ENCODE measurements at regions not wholly inside any gene's neighbourhood (a gene's known extent, or its start where the extent isn't known, plus 50 kb on each side); places are given as distances from the start of the nearest gene placed in this dataset.

- H3K4me2 ChIP-seq (ENCODE audit: low read length): no peak overlapping the region
- no peaks in the 10 kb centered on the region for H4K20me1 ChIP-seq (ENCODE audit: insufficient read depth, low read length)
- H3K4me3 ChIP-seq (ENCODE audit: low read depth, low read length, poor library complexity, severe bottlenecking): no peak overlapping the region
- intact Hi-C loops (cut with micrococcal nuclease; ENCODE audit: unreplicated experiment): no loop called here
- BruUV-seq (replicated peaks): no TSS peak
- H3K9me2 ChIP-seq (ENCODE audit: insufficient read depth, low read length): no peaks in the 10 kb centered on the region
- ChIA-PET CTCF (ENCODE audit: unreplicated experiment) (no interaction called here), POLR2A (no interaction called here)
- no peaks in the 10 kb centered on the region for H3K79me2 ChIP-seq (ENCODE audit: insufficient read depth, low read depth, low read length)
- H3K9me3 ChIP-seq (ENCODE audit: low read length): no peaks in the 10 kb centered on the region
- H2AFZ ChIP-seq (ENCODE audit: low read length): no peak overlapping the region
- DNase-seq (ENCODE audit: low spot score): no peak
- no peaks in the 10 kb centered on the region for H3K4me1 ChIP-seq (ENCODE audit: insufficient read depth, low read length, poor library complexity, severe bottlenecking)
- H3K27ac ChIP-seq (ENCODE audit: low read depth, low read length, poor library complexity, severe bottlenecking): no peak overlapping the region
- H3K36me3 ChIP-seq (ENCODE audit: insufficient read depth, low read length): no peaks in the 10 kb centered on the region
- TF ChIP-seq, protein P1, sequence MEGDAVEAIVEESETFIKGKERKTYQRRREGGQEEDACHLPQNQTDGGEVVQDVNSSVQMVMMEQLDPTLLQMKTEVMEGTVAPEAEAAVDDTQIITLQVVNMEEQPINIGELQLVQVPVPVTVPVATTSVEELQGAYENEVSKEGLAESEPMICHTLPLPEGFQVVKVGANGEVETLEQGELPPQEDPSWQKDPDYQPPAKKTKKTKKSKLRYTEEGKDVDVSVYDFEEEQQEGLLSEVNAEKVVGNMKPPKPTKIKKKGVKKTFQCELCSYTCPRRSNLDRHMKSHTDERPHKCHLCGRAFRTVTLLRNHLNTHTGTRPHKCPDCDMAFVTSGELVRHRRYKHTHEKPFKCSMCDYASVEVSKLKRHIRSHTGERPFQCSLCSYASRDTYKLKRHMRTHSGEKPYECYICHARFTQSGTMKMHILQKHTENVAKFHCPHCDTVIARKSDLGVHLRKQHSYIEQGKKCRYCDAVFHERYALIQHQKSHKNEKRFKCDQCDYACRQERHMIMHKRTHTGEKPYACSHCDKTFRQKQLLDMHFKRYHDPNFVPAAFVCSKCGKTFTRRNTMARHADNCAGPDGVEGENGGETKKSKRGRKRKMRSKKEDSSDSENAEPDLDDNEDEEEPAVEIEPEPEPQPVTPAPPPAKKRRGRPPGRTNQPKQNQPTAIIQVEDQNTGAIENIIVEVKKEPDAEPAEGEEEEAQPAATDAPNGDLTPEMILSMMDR (conservative IDR thresholded peaks at IDR 0.05; ENCODE audit: low read length): no peak
- no peak for TF ChIP-seq EZH2phosphoT487 (IDR thresholded peaks at IDR 0.05; ENCODE audit: borderline replicate concordance, low read depth, low read length)
Observed at GRCh38 chr14:36408388-36408787, 88.0 kb upstream of the MBIP start.

DNA sequence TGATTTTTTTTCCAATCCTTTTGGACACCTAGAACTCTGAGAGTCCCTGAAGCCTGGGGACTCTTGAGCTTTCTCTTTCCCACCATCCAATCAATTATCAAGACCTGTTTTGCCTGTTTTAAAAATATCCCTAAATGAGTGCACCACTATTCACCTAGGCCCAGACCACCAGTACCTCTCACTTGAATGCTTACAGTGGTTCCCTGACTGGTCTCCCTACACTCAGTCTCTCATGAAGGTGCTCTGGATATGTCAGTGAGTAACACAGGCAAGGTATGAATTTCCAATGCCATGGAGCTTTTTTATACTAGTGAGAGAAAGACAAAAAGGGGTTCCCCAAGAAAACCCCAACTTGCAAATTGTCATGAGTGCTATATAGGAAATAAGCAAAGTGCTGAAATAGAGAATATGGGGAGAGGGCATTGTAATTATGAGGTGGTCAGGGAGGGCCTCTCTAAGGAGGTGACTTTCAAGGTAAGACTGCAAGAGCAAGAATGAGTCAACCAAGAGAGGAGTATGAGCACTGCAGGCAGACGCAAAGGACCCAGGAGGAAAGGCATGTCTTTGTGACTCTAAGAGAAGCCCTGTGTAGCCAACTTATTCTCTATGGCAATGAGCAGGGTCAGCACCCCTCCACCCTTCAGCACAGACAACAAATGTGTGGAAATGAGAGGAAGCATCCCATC lies 85.3 kb upstream of the MBIP start:
- H3K4me1 ChIP-seq (ENCODE audit: insufficient read depth, low read length, poor library complexity, severe bottlenecking): no peaks in the 10 kb centered on the region
- no peak for DNase-seq (ENCODE audit: low spot score)
- H4K20me1 ChIP-seq (ENCODE audit: insufficient read depth, low read length): no peaks in the 10 kb centered on the region
- H3K9me2 ChIP-seq (ENCODE audit: insufficient read depth, low read length): no peaks in the 10 kb centered on the region
- CTCF ChIA-PET (ENCODE audit: unreplicated experiment): no interaction called here
- no peaks in the 10 kb centered on the region for H3K36me3 ChIP-seq (ENCODE audit: insufficient read depth, low read length)
- H3K4me3 ChIP-seq (ENCODE audit: low read depth, low read length, poor library complexity, severe bottlenecking): no peak overlapping the region
- no peaks in the 10 kb centered on the region for H3K79me2 ChIP-seq (ENCODE audit: insufficient read depth, low read depth, low read length)
- no TSS peak for BruUV-seq (replicated peaks)
- no peak for TF ChIP-seq EZH2phosphoT487 (IDR thresholded peaks at IDR 0.05; ENCODE audit: borderline replicate concordance, low read depth, low read length)
- TF ChIP-seq, protein P1 (conservative IDR thresholded peaks at IDR 0.05; ENCODE audit: low read length): no peak
- no peak overlapping the region for H2AFZ ChIP-seq (ENCODE audit: low read length)
- no peak overlapping the region for H3K27ac ChIP-seq (ENCODE audit: low read depth, low read length, poor library complexity, severe bottlenecking)
- intact Hi-C loops (cut with micrococcal nuclease; ENCODE audit: unreplicated experiment): no loop called here
- no peaks in the 10 kb centered on the region for H3K9me3 ChIP-seq (ENCODE audit: low read length)
- POLR2A ChIA-PET: no interaction called here
- H3K4me2 ChIP-seq (ENCODE audit: low read length): no peak overlapping the region

- no peak for DNase-seq (ENCODE audit: low spot score)
- POLR2A ChIA-PET: no interaction called here
- Histone ChIP-seq H4K20me1 (ENCODE audit: insufficient read depth, low read length) (no peaks in the 10 kb centered on the region), H3K9me2 (ENCODE audit: insufficient read depth, low read length) (no peaks in the 10 kb centered on the region), H3K27ac (ENCODE audit: low read depth, low read length, poor library complexity, severe bottlenecking) (no peak overlapping the region), H3K9me3 (ENCODE audit: low read length) (no peaks in the 10 kb centered on the region), H3K4me2 (ENCODE audit: low read length) (no peak overlapping the region), H3K36me3 (ENCODE audit: insufficient read depth, low read length) (no peaks in the 10 kb centered on the region), H3K4me3 (ENCODE audit: low read depth, low read length, poor library complexity, severe bottlenecking) (no peak overlapping the region), H3K4me1 (ENCODE audit: insufficient read depth, low read length, poor library complexity, severe bottlenecking) (no peaks in the 10 kb centered on the region), H3K79me2 (ENCODE audit: insufficient read depth, low read depth, low read length) (no peaks in the 10 kb centered on the region), H2AFZ (ENCODE audit: low read length) (no peak overlapping the region)
- CTCF ChIA-PET (ENCODE audit: unreplicated experiment): no interaction called here
- intact Hi-C loops (cut with micrococcal nuclease; ENCODE audit: unreplicated experiment): no loop called here
- no TSS peak for BruUV-seq (replicated peaks)
- no peak for TF ChIP-seq EZH2phosphoT487 (IDR thresholded peaks at IDR 0.05; ENCODE audit: borderline replicate concordance, low read depth, low read length)
- TF ChIP-seq, protein P1 (conservative IDR thresholded peaks at IDR 0.05; ENCODE audit: low read length): no peak
Observed at GRCh38 chr14:36402867-36403266, 82.4 kb upstream of the MBIP start.
